HG03378 (cell line): ENCODE measurements at regions not wholly inside any gene's neighbourhood (a gene's known extent, or its start where the extent isn't known, plus 50 kb on each side); places are given as distances from the start of the nearest gene placed in this dataset.
"Not testable (repeated sequence)": the region's sequence is repeated elsewhere in the genome, so short reads cannot be mapped to it uniquely, and the experiment has no call there.

Source experiments
- ATAC-seq: cut with Tn5 transposase; IDR thresholded peaks from one replicate; pipeline ENCODE4 v1.9.1; 2021; ENCODE audit warnings: mild to moderate bottlenecking, moderate library complexity; ENCODE audit not compliant: unreplicated experiment

DNA sequence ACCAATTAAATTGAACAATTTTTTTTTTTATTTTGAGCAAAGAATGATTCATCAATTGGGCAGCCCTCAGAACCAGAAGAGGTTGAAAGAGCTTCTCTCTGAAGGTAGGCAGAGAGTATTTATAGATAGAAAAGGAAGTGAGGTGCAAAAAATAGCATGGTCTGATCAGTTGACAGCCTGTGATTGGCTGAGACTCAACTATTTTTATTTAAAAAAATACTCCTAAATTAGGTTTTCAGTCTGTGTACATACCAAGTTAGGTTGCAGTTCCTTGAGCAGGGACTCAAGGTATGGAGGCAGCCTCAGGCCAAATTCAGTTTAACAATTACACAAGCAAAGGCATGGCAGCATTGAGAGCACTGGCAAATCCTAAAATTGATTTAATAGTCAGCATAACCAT, 1074.7 kb downstream of the SORCS1 start:
- no peak for ATAC-seq

DNA sequence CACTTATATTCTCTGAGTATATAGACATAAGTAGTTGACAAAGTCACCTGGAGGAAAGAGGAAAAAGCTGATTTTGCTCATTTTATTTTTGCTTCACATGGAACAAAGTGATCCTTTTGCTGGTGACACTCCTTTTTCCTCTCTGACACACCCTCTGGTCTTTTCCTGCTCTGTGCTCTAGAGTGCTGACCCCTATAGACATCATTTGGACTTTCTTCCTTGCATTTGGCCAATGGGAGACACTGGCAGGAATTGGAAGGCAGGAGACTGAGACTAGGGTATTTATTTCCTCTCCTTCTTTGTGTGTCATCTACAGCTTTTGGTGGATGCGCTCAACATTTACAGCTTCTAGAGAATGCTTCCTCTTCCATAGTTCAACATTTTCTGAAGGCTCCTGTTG, 1078.1 kb downstream of the SORCS1 start:
- no peak for ATAC-seq

GRCh38 chr10:106083572-106083971, 1080.9 kb downstream of the SORCS1 start:
- no peak for ATAC-seq

DNA sequence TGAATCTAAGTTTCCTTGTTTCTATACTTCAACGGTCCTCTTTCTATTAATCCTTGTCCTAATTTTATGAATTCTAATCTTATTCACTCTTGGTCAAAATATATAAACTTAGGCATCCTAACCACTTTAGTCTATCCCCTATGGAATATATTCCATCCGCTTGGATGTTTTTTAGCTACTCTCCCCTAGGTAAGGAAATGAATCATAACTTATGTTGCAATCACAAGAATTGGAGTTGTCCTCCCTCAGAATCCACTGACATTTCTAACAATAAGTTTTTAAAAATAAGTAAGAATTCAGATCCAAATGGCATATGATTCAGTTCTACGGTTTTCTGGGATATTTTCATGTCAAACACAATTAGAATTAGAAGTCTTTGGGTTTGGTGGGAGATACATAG, 1081.6 kb downstream of the SORCS1 start:
- no peak for ATAC-seq

GRCh38 chr10:106078895-106079576, 1085.5 kb downstream of the SORCS1 start:
- no peak for ATAC-seq

GRCh38 chr10:106076496-106076895, 1088.0 kb downstream of the SORCS1 start:
- ATAC-seq: no peak

DNA sequence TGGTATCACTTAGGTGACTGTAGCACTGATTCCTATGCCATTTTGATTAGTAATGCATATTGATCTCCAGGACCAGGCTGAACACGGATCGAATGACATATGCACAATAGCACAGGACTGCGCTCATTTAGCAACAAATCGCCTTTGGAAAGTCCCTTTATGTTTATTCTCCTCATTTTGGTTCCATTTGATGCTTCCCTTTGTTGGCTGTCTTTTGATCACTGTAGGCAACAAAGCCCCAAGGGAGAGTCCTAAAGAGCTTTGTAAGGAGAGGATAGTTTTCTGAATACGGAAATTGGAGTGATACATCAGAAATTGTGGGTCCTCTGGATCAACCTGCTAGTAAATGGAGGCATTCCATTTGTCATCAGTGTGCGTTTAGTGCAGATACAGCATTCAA, 1111.4 kb downstream of the SORCS1 start:
- no peak for ATAC-seq

GRCh38 chr10:106044503-106044902, 1120.0 kb downstream of the SORCS1 start:
- ATAC-seq: no peak

DNA sequence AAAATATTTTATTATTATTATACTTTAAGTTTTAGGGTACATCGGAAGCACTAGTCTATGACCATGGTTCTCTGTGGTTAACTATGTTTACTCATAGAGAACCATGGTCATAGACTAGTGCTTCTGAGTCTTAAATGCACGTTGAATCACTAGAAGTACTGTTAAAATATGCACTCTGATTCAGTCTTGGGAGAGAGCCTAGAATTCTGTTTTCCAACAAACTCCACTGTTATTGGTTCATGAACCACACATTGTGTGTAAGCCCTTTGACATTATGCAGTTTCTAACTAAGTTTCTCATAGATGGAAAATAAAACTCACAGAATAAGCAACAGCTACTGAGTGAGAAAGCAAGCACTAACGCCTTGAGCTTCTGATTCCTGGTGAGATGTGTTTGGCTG, 1120.6 kb downstream of the SORCS1 start:
- no peak for ATAC-seq

DNA sequence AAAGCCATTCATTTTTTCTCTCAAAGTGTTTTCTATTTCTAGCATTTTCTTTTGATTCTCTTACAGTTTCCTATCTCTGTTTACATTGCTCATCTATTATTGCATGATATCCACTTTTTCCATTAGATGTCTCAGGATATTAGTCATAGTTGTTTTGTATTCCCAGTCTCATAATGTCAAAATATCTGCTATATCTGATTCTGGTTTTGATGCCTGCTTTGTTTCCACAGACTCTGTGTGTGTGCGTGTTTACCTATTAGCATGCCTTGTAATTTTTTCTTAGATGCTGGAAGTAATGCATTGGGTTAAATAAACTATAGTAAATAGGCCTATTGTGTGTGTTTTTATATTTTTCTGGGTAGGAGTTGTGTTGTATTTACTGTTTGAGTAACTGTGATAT, 1126.3 kb downstream of the SORCS1 start:
- no peak for ATAC-seq

GRCh38 chr10:106033065-106033464, 1131.4 kb downstream of the SORCS1 start:
- no peak for ATAC-seq

DNA sequence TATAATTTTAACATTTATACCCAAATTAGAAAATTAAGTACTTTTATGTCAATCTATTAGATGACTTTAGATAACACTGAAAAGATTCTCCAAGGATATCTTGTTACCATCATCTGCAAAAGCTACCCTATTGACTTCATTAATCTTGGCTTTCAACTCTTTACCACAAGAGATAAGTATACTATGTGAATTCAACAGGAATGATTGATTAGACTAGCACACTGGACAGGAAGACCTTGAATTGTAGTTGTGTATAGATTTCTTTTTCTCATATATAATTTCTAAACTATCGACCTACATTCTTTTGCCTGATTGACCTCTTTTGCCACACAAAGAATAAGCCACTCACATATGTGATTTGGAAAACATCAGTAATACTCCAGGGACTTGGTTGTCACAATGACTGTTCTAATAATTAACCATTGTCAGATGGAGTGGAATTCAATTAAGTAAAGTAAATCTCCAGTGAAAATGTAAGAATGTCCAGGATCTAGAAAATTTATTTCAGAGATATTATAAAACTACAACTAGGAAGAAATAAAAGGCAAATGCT, 1132.0 kb downstream of the SORCS1 start:
- ATAC-seq: no peak

DNA sequence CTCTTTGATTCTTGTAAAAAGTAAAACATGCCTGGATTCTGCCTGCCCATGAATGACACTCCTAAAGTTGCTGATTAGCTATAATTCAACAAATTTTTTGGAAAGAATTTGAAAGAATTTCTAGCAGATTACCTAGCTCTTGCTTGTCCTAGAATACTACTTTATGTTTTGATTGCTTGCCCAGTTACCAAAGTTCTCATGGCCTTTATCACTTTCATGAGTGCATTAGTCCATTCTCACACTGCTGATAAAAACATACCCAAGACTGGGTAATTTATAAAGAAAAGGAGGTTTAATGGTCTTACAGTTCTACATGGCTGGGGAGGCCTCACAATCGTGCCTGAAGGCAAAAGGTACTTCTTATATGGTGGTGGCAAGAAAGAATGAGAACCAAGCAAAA, 1137.3 kb downstream of the SORCS1 start:
- ATAC-seq: no peak

GRCh38 chr10:106025208-106025811, 1139.2 kb downstream of the SORCS1 start:
- no peak for ATAC-seq

- ATAC-seq: no peak
Observed at GRCh38 chr10:106023329-106023728, 1141.2 kb downstream of the SORCS1 start.

GRCh38 chr10:106019559-106019958, 1144.9 kb downstream of the SORCS1 start:
- ATAC-seq: not testable (repeated sequence)

DNA sequence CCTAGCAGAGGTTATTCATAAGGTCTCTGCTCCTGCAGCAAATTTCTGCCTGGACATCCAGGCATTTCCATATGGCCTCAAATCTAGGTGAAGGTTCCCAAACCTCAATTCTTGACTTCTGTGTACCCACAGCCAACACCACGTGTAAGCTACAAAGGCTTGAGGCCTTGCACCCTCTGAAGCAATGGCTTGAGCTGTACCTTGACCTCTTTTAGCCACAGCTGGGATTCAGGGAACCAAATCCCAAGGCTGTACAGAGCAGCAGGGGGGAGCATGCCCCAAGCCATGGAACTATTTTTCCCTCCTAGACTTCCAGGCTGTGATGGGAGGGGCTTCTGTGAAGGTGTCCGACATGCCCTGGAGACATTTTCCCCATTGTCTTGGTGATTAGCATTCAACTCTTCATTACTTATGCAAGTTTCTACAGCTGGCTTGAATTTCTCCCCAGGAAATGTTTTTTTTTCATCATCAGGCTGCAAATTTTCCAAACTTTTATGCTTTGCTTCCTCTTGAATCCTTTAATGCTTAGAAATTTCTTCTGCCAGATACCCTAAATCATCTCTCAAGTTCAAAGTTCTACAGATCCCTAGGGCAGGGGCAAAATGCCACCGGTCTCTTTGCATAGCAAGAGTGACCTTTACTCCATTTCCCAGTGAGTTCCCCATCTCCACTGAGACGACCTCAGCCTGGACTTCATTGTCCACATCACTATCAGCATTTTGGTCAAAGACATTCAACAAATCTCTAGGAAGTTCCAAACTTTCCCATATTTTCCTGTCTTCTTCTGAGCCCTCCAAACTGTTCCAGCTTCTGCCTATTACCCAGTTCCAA, 1148.9 kb downstream of the SORCS1 start:
- ATAC-seq: not testable (repeated sequence)

GRCh38 chr10:106011250-106011649, 1153.3 kb downstream of the SORCS1 start:
- no peak for ATAC-seq

GRCh38 chr10:106000721-106001120, 1163.8 kb downstream of the SORCS1 start:
- no peak for ATAC-seq

DNA sequence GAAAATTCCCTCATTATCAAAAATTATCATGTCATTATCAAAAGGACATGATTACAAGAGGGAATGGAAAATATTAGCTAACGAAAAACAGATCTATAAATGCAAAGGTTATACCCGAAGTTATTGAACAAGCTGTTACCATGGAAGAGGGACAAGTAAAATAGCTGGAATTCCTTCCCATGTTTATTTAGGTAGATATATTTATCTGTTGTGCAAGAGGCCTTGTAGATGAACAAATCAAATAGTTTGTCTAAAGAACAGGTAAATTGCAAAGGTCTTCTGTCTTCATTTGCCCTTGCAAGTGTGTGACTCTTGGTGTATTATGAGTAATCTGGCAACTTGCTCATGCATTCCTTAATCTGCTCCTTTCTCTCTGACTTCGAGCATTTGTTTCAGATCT, 1170.9 kb downstream of the SORCS1 start:
- ATAC-seq: no peak

DNA sequence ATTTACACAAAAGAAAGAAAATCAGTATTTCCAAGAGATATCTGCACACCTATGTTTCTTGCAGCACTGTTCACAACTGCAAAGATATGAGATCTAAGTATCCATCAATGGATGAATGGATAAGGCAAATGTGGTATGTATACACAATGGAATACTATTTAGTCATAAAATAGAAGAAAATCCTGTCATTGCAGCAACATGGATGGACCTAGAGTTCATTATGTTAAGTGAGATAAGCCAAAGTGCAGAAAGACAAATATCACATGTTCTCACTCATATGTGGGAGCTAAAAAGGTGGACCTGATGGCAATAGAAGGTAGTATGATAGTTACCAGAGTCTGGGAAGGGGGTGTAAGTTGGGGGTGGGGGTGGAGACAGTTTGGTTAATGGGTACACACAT, 1171.6 kb downstream of the SORCS1 start:
- ATAC-seq: no peak

GRCh38 chr10:105990529-105990928, 1174.0 kb downstream of the SORCS1 start:
- ATAC-seq: no peak
